Lung (tissue), 11 donors: ENCODE measurements at regions not wholly inside any gene's neighbourhood (a gene's known extent, or its start where the extent isn't known, plus 50 kb on each side); places are given as distances from the start of the nearest gene placed in this dataset.
"Not testable (repeated sequence)": the region's sequence is repeated elsewhere in the genome, so short reads cannot be mapped to it uniquely, and the experiment has no call there.

Experiments used
- ATAC-seq: fragments of 200-7000 bp; cut with Tn5 transposase; one replicate; pipeline ENCODE4 v1.9.1; 2020; ENCODE audit warnings: moderate number of reproducible peaks; ENCODE audit not compliant: insufficient read depth, low FRiP score
- DNase-seq, 3 donors: peaks; one replicate each; pipeline ENCODE4 v3.0.0-alpha.2; 2013 to 2017
- H3K27ac ChIP-seq, 2 donors: one replicate each; pipeline ENCODE4 v1.5.1; 2013; ENCODE audit warnings: mild to moderate bottlenecking in 2 of 2, moderate library complexity in 2 of 2, control low read depth in 1 of 2, inconsistent platforms in 1 of 2, low read depth in 1 of 2, low read length in 1 of 2
- H3K27me3 ChIP-seq, 3 donors: one replicate each; pipeline ENCODE4 v1.5.1; 2013; ENCODE audit warnings: low read length in 2 of 3; ENCODE audit not compliant: control insufficient read depth in 3 of 3, insufficient read depth in 3 of 3
- H3K36me3 ChIP-seq, 4 donors: one replicate each; pipeline ENCODE4 v1.5.1; 2013; ENCODE audit warnings: low read length in 4 of 4, mild to moderate bottlenecking in 1 of 4, moderate library complexity in 1 of 4; ENCODE audit not compliant: control insufficient read depth in 4 of 4, insufficient read depth in 4 of 4
- H3K4me1 ChIP-seq, 5 donors: one replicate each; pipeline ENCODE4 v1.5.1; 2013; ENCODE audit warnings: low read length in 5 of 5, mild to moderate bottlenecking in 2 of 5, moderate library complexity in 1 of 5; ENCODE audit not compliant: control insufficient read depth in 5 of 5, insufficient read depth in 5 of 5
- H3K4me3 ChIP-seq: one replicate; pipeline ENCODE4 v1.5.1; 2013; ENCODE audit warnings: mild to moderate bottlenecking, control low read depth, moderate library complexity
- H3K9ac ChIP-seq, 2 donors: one replicate each; pipeline ENCODE4 v1.5.1; 2013; ENCODE audit warnings: low read length in 2 of 2, control low read depth in 1 of 2; ENCODE audit not compliant: insufficient read depth in 1 of 2
- H3K9me3 ChIP-seq, 4 donors: one replicate each; pipeline ENCODE4 v1.5.1; 2013; ENCODE audit warnings: low read length in 3 of 4, mild to moderate bottlenecking in 1 of 4, moderate library complexity in 1 of 4; ENCODE audit not compliant: control insufficient read depth in 4 of 4, insufficient read depth in 3 of 4
- CTCF ChIP-seq: IDR thresholded peaks from 2 replicates; pipeline ENCODE4 v1.5.1; 2012; ENCODE audit warnings: mild to moderate bottlenecking; ENCODE audit errors: control extremely low read depth, extremely low read depth
- WGBS, 2 donors: extraction: QIAGEN DNeasy Blood & Tissue Kit; methylation state at CpG; one replicate each; pipeline ENCODE4 v1.1.7; 2013; 5-methylcytosine and 5-hydroxymethylcytosine counted together
- donor health status: control.
- donor health status: control.
- donor health status: Bipolar disorder and iron deficiency.
- donor health status: healthy.
- donor health status: DM: yes; HTN: yes; CAD: no.

- Histone ChIP-seq H3K27ac (no peak overlapping the region), H3K4me1 (peaks cover 0 to 2% (median 0%) of the 10 kb centered on the region in 5 donors), H3K9ac (no peak overlapping the region), H3K36me3 (no peaks in the 10 kb centered on the region), H3K27me3 (no peaks in the 10 kb centered on the region), H3K4me3 (no peak overlapping the region), H3K9me3 (peaks cover 0 to 10% (median 0%) of the 10 kb centered on the region in 4 donors)
- ATAC-seq (no peak), DNase-seq (no peak)
- no peak for TF ChIP-seq CTCF
- WGBS, 2 donors, result 92 to 95% methylated on average over 55 to 56 of the region's 56 CpGs
Measured at GRCh38 chr2:131827481-131828163, 299.9 kb downstream of the CCDC74A start.

- no peak overlapping the region for H3K4me3 ChIP-seq
- H3K36me3 ChIP-seq, result no peaks in the 10 kb centered on the region
- H3K9ac ChIP-seq, result no peak overlapping the region
- no peak overlapping the region for H3K27ac ChIP-seq
- ATAC-seq, result no peak
- WGBS, 2 donors, result 88 to 93% methylated on average over 21 to 38 of the region's 38 CpGs
- DNase-seq, result no peak
- H3K9me3 ChIP-seq, result peaks cover 0 to 10% (median 0%) of the 10 kb centered on the region in 4 donors
- H3K4me1 ChIP-seq, result peaks cover 0 to 2% (median 0%) of the 10 kb centered on the region in 5 donors
- H3K27me3 ChIP-seq, result no peaks in the 10 kb centered on the region
- no peak for TF ChIP-seq CTCF
Measured at GRCh38 chr2:131828164-131828561, 300.5 kb downstream of the CCDC74A start.

GRCh38 chr2:131828633-131829455 is 301.2 kb downstream of the CCDC74A start:
- not testable (repeated sequence) for DNase-seq, H3K27ac ChIP-seq, ATAC-seq

GRCh38 chr2:131829456-131830241 is 302.0 kb downstream of the CCDC74A start:
- H3K4me3 ChIP-seq, result not testable (repeated sequence)

More at GRCh38 chr2:131828633-131829455, 301.2 kb downstream of the CCDC74A start:
- not testable (repeated sequence) for H3K27me3 ChIP-seq, H3K4me1 ChIP-seq, H3K4me3 ChIP-seq, H3K9ac ChIP-seq, H3K36me3 ChIP-seq
- WGBS, 2 donors, result 92 to 95% methylated on average over 63 to 72 of the region's 72 CpGs
- peaks cover 0 to 10% (median 0%) of the 10 kb centered on the region in 4 donors for H3K9me3 ChIP-seq

GRCh38 chr2:131830242-131830945 is 302.7 kb downstream of the CCDC74A start:
- not testable (repeated sequence) for H3K4me3 ChIP-seq, H3K9ac ChIP-seq, H3K27me3 ChIP-seq, H3K4me1 ChIP-seq, DNase-seq, ATAC-seq, H3K27ac ChIP-seq, H3K36me3 ChIP-seq
- 54 to 59% methylated on average over 33 to 45 of the region's 45 CpGs for WGBS, 2 donors
- H3K9me3 ChIP-seq, result peaks cover 0 to 10% (median 0%) of the 10 kb centered on the region in 4 donors

More at GRCh38 chr2:131829456-131830241, 302.0 kb downstream of the CCDC74A start:
- H3K27ac ChIP-seq, DNase-seq, H3K36me3 ChIP-seq, H3K27me3 ChIP-seq, ATAC-seq, H3K9ac ChIP-seq, H3K4me1 ChIP-seq: not testable (repeated sequence)
- WGBS, 2 donors, result 20 to 21% methylated on average over 58 to 101 of the region's 101 CpGs
- peaks cover 0 to 10% (median 0%) of the 10 kb centered on the region in 4 donors for H3K9me3 ChIP-seq

GRCh38 chr2:131830946-131831310 is 303.2 kb downstream of the CCDC74A start:
- H3K36me3 ChIP-seq, ATAC-seq, DNase-seq, H3K27ac ChIP-seq, H3K4me3 ChIP-seq, H3K27me3 ChIP-seq, H3K9ac ChIP-seq, H3K4me1 ChIP-seq: not testable (repeated sequence)
- 92 to 93% methylated on average over 8 to 10 of the region's 10 CpGs for WGBS, 2 donors
- peaks cover 0 to 10% (median 0%) of the 10 kb centered on the region in 4 donors for H3K9me3 ChIP-seq
